HEK293 (cell line): ENCODE measurements at regions not wholly inside any gene's neighbourhood (a gene's known extent, or its start where the extent isn't known, plus 50 kb on each side); places are given as distances from the start of the nearest gene placed in this dataset.

Experiments used
- BCL11A ChIP-seq: fragments of 450-650 bp; formaldehyde crosslinking; IDR thresholded peaks from 2 replicates; pipeline ENCODE4 v1.5.1; 2016; ENCODE audit warnings: low read depth, missing biosample characterization, missing genetic modification characterization
- MYNN ChIP-seq: fragments of 450-650 bp; formaldehyde crosslinking; IDR thresholded peaks from 2 replicates; pipeline ENCODE4 v1.5.1; 2016; ENCODE audit warnings: missing biosample characterization, missing genetic modification characterization, borderline replicate concordance
- TF ChIP-seq, protein P1 (sequence below): fragments of 450-650 bp; formaldehyde crosslinking; IDR thresholded peaks from 2 replicates; pipeline ENCODE4 v1.5.1; 2016; ENCODE audit warnings: missing biosample characterization, missing genetic modification characterization
- TF ChIP-seq, protein P2 (sequence below): fragments of 450-650 bp; formaldehyde crosslinking; IDR thresholded peaks from 2 replicates; pipeline ENCODE4 v1.5.1; 2016; ENCODE audit warnings: missing biosample characterization, missing genetic modification characterization
- TF ChIP-seq, protein P3 (sequence below): fragments of 450-650 bp; formaldehyde crosslinking; IDR thresholded peaks from 2 replicates; pipeline ENCODE4 v1.5.1; 2016; ENCODE audit warnings: missing biosample characterization, missing genetic modification characterization

DNA sequence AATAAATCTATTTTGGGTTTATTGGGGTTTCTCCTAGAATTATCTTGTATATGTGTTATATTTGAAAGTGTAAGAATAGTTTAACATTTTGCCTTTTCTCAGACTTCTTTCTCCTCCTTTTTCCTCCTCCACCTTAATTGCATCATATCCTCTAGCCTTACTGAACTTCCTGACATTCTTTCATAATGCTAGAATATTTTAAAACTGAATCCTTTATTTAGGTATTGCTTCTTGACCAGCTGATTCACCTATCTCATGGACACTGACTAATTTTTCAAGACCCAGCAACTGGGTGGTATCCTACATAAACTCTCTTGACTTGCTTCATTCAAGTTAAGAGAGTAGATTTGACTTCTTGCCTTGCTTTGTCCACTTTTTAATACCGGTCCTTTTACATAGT lies 1508.9 kb downstream of the STIM2 start:
- TF ChIP-seq, protein P1, sequence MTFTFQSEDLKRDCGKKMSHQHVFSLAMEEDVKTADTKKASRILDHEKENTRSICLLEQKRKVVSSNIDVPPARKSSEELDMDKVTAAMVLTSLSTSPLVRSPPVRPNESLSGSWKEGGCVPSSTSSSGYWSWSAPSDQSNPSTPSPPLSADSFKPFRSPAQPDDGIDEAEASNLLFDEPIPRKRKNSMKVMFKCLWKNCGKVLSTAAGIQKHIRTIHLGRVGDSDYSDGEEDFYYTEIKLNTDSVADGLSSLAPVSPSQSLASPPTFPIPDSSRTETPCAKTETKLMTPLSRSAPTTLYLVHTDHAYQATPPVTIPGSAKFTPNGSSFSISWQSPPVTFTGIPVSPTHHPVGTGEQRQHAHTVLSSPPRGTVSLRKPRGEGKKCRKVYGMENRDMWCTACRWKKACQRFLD: no peak
- TF ChIP-seq, protein P2, sequence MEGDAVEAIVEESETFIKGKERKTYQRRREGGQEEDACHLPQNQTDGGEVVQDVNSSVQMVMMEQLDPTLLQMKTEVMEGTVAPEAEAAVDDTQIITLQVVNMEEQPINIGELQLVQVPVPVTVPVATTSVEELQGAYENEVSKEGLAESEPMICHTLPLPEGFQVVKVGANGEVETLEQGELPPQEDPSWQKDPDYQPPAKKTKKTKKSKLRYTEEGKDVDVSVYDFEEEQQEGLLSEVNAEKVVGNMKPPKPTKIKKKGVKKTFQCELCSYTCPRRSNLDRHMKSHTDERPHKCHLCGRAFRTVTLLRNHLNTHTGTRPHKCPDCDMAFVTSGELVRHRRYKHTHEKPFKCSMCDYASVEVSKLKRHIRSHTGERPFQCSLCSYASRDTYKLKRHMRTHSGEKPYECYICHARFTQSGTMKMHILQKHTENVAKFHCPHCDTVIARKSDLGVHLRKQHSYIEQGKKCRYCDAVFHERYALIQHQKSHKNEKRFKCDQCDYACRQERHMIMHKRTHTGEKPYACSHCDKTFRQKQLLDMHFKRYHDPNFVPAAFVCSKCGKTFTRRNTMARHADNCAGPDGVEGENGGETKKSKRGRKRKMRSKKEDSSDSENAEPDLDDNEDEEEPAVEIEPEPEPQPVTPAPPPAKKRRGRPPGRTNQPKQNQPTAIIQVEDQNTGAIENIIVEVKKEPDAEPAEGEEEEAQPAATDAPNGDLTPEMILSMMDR: no peak
- TF ChIP-seq MYNN (tag by site-specific recombination) (no peak), BCL11A (tag by site-specific recombination) (no peak)
- TF ChIP-seq, protein P3, sequence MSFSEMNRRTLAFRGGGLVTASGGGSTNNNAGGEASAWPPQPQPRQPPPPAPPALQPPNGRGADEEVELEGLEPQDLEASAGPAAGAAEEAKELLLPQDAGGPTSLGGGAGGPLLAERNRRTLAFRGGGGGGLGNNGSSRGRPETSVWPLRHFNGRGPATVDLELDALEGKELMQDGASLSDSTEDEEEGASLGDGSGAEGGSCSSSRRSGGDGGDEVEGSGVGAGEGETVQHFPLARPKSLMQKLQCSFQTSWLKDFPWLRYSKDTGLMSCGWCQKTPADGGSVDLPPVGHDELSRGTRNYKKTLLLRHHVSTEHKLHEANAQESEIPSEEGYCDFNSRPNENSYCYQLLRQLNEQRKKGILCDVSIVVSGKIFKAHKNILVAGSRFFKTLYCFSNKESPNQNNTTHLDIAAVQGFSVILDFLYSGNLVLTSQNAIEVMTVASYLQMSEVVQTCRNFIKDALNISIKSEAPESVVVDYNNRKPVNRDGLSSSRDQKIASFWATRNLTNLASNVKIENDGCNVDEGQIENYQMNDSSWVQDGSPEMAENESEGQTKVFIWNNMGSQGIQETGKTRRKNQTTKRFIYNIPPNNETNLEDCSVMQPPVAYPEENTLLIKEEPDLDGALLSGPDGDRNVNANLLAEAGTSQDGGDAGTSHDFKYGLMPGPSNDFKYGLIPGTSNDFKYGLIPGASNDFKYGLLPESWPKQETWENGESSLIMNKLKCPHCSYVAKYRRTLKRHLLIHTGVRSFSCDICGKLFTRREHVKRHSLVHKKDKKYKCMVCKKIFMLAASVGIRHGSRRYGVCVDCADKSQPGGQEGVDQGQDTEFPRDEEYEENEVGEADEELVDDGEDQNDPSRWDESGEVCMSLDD (tag by site-specific recombination): no peak
